ENCODE measurements at regions not wholly inside any gene's neighbourhood (a gene's known extent, or its start where the extent isn't known, plus 50 kb on each side); places are given as distances from the start of the nearest gene placed in this dataset.

GRCh38 chr11:11071486-11071885 is 213.6 kb upstream of the ZBED5 start:
- H3K36me3 Mint-ChIP-seq, result no peaks in the 10 kb centered on the region
- H3K27me3 Mint-ChIP-seq (ENCODE audit: low read depth), result peaks cover 4% of the 10 kb centered on the region
- H3K27ac Mint-ChIP-seq, result peak overlapping the region; percentile 84
- CTCF ChIA-PET, result interaction anchor here (1.0 to 3.3 kb wide), 9 partner anchors 10 to 193 kb away, joined by 3 to 27 read pairs (median 7); no protein-coding TSS in a partner anchor
- peaks cover 80% of the 10 kb centered on the region for H3K4me1 Mint-ChIP-seq
- TF ChIP-seq NFYB (CRISPR knock-in tag; conservative IDR thresholded peaks at IDR 0.05; ENCODE audit: low read depth) (no peak), EMX1 (CRISPR knock-in tag; IDR thresholded peaks at IDR 0.05) (no peak), TCF7 (CRISPR knock-in tag; IDR thresholded peaks at IDR 0.05; ENCODE audit: low read depth) (no peak), MYBL2 (CRISPR knock-in tag; IDR thresholded peaks at IDR 0.05) (no peak), MXD4 (CRISPR knock-in tag; IDR thresholded peaks at IDR 0.05; ENCODE audit: borderline replicate concordance) (no peak), ATF1 (CRISPR knock-in tag; IDR thresholded peaks at IDR 0.05) (no peak)
- TF ChIP-seq, protein P1, sequence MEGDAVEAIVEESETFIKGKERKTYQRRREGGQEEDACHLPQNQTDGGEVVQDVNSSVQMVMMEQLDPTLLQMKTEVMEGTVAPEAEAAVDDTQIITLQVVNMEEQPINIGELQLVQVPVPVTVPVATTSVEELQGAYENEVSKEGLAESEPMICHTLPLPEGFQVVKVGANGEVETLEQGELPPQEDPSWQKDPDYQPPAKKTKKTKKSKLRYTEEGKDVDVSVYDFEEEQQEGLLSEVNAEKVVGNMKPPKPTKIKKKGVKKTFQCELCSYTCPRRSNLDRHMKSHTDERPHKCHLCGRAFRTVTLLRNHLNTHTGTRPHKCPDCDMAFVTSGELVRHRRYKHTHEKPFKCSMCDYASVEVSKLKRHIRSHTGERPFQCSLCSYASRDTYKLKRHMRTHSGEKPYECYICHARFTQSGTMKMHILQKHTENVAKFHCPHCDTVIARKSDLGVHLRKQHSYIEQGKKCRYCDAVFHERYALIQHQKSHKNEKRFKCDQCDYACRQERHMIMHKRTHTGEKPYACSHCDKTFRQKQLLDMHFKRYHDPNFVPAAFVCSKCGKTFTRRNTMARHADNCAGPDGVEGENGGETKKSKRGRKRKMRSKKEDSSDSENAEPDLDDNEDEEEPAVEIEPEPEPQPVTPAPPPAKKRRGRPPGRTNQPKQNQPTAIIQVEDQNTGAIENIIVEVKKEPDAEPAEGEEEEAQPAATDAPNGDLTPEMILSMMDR (IDR thresholded peaks at IDR 0.05), result no peak
- no peak overlapping the region for H3K4me3 Mint-ChIP-seq
- POLR2A ChIA-PET, result interaction anchor here (0.5 to 1.2 kb wide), 3 partner anchors 10 to 278 kb away, joined by 3 read pairs; partner anchors contain the start of gene EIF4G2
- DNase-seq (ENCODE audit: low spot score), result no peak
- no peaks in the 10 kb centered on the region for H3K9me3 Mint-ChIP-seq
- peak; percentile 6 for ATAC-seq

DNA sequence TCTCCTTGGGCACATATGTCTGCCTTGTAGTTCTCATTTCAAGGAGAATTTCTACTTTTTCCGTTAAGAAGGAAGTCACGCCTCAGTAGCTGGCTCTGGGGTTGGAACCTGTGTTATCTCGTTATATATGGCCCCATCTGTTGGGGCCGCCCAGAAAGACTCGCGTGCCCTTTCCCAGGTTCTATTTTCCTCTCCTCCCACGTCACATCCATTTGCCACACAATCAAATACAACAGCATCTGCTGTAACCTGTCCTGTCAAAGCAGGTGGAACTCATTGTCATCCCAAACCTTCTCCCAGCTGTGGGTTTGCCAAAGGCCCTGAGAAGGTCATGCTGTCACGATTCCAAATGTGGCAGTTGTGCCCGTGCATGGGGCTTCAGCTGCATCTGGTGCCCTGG is 213.1 kb upstream of the ZBED5 start:
- ATAC-seq (no peak), DNase-seq (ENCODE audit: low spot score) (no peak)
- H3K9me3 Mint-ChIP-seq, result no peaks in the 10 kb centered on the region
- H3K36me3 Mint-ChIP-seq, result no peaks in the 10 kb centered on the region
- TF ChIP-seq CREM (CRISPR knock-in tag; IDR thresholded peaks at IDR 0.05) (no peak), SP1 (CRISPR knock-in tag; conservative IDR thresholded peaks at IDR 0.05) (no peak), SMAD4 (CRISPR knock-in tag; IDR thresholded peaks at IDR 0.05) (no peak), ATF1 (CRISPR knock-in tag; IDR thresholded peaks at IDR 0.05) (no peak), ESRRA (CRISPR knock-in tag; IDR thresholded peaks at IDR 0.05; ENCODE audit: borderline replicate concordance) (no peak), RELA (CRISPR knock-in tag; IDR thresholded peaks at IDR 0.05; ENCODE audit: borderline replicate concordance) (no peak), ZNF532 (CRISPR knock-in tag; IDR thresholded peaks at IDR 0.05; ENCODE audit: borderline replicate concordance) (no peak), GTF2I (CRISPR knock-in tag; conservative IDR thresholded peaks at IDR 0.05) (no peak), FOXK1 (CRISPR knock-in tag; IDR thresholded peaks at IDR 0.05) (no peak), ZNF219 (CRISPR knock-in tag; IDR thresholded peaks at IDR 0.05; ENCODE audit: borderline replicate concordance) (no peak), JUN (CRISPR knock-in tag; IDR thresholded peaks at IDR 0.05) (no peak), ZNF121 (CRISPR knock-in tag; IDR thresholded peaks at IDR 0.05) (no peak), USF2 (CRISPR knock-in tag; IDR thresholded peaks at IDR 0.05) (no peak)
- TF ChIP-seq, protein P2, sequence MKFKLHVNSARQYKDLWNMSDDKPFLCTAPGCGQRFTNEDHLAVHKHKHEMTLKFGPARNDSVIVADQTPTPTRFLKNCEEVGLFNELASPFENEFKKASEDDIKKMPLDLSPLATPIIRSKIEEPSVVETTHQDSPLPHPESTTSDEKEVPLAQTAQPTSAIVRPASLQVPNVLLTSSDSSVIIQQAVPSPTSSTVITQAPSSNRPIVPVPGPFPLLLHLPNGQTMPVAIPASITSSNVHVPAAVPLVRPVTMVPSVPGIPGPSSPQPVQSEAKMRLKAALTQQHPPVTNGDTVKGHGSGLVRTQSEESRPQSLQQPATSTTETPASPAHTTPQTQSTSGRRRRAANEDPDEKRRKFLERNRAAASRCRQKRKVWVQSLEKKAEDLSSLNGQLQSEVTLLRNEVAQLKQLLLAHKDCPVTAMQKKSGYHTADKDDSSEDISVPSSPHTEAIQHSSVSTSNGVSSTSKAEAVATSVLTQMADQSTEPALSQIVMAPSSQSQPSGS (CRISPR knock-in tag; IDR thresholded peaks at IDR 0.05; ENCODE audit: borderline replicate concordance, low read depth), result no peak
- TF ChIP-seq, protein P3, sequence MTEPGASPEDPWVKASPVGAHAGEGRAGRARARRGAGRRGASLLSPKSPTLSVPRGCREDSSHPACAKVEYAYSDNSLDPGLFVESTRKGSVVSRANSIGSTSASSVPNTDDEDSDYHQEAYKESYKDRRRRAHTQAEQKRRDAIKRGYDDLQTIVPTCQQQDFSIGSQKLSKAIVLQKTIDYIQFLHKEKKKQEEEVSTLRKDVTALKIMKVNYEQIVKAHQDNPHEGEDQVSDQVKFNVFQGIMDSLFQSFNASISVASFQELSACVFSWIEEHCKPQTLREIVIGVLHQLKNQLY (CRISPR knock-in tag; IDR thresholded peaks at IDR 0.05), result no peak
- TF ChIP-seq, protein P4, sequence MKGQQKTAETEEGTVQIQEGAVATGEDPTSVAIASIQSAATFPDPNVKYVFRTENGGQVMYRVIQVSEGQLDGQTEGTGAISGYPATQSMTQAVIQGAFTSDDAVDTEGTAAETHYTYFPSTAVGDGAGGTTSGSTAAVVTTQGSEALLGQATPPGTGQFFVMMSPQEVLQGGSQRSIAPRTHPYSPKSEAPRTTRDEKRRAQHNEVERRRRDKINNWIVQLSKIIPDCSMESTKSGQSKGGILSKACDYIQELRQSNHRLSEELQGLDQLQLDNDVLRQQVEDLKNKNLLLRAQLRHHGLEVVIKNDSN (CRISPR knock-in tag; IDR thresholded peaks at IDR 0.05), result no peak
- TF ChIP-seq, protein P5, sequence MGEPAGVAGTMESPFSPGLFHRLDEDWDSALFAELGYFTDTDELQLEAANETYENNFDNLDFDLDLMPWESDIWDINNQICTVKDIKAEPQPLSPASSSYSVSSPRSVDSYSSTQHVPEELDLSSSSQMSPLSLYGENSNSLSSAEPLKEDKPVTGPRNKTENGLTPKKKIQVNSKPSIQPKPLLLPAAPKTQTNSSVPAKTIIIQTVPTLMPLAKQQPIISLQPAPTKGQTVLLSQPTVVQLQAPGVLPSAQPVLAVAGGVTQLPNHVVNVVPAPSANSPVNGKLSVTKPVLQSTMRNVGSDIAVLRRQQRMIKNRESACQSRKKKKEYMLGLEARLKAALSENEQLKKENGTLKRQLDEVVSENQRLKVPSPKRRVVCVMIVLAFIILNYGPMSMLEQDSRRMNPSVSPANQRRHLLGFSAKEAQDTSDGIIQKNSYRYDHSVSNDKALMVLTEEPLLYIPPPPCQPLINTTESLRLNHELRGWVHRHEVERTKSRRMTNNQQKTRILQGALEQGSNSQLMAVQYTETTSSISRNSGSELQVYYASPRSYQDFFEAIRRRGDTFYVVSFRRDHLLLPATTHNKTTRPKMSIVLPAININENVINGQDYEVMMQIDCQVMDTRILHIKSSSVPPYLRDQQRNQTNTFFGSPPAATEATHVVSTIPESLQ (CRISPR knock-in tag; IDR thresholded peaks at IDR 0.05), result no peak
- TF ChIP-seq, protein P6, sequence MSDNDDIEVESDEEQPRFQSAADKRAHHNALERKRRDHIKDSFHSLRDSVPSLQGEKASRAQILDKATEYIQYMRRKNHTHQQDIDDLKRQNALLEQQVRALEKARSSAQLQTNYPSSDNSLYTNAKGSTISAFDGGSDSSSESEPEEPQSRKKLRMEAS (CRISPR knock-in tag; IDR thresholded peaks at IDR 0.05), result no peak
- H3K27ac Mint-ChIP-seq, result no peak overlapping the region
- POLR2A ChIA-PET, result interaction anchor here (0.5 to 1.2 kb wide), 3 partner anchors 11 to 277 kb away, joined by 3 read pairs; partner anchors contain the start of gene EIF4G2
- H3K4me3 Mint-ChIP-seq, result no peak overlapping the region
- CTCF ChIA-PET, result interaction anchor here (1.4 to 3.3 kb wide), 3 partner anchors 43 to 137 kb away, joined by 5 to 27 read pairs (median 7); no protein-coding TSS in a partner anchor
- H3K27me3 Mint-ChIP-seq (ENCODE audit: low read depth), result peaks cover 4% of the 10 kb centered on the region
- peaks cover 79% of the 10 kb centered on the region for H3K4me1 Mint-ChIP-seq
